GM18520 (cell line): ENCODE measurements at regions not wholly inside any gene's neighbourhood (a gene's known extent, or its start where the extent isn't known, plus 50 kb on each side); places are given as distances from the start of the nearest gene placed in this dataset.

Source experiments
- ATAC-seq: cut with Tn5 transposase; IDR thresholded peaks from one replicate; pipeline ENCODE4 v1.9.1; 2021; ENCODE audit not compliant: unreplicated experiment

DNA sequence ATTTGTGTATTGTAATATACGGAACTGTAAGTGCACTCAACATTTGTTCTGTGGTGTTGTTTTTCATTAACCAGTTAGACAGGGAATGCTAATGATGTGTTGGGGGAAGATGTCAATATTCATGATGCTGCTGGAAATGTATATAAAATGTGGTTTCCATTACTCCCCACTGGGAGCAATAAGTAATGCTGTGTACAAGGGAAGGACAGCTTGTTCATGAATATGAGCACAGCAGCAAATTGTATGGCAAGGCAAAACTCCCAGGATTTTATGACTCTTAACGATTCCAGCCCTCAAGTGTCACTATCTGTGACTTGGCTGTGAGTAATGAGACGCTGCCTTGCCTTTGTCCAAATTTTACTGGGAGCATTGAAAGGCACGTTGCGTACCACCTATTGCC, 312.4 kb upstream of the DDX18 start:
- no peak for ATAC-seq

DNA sequence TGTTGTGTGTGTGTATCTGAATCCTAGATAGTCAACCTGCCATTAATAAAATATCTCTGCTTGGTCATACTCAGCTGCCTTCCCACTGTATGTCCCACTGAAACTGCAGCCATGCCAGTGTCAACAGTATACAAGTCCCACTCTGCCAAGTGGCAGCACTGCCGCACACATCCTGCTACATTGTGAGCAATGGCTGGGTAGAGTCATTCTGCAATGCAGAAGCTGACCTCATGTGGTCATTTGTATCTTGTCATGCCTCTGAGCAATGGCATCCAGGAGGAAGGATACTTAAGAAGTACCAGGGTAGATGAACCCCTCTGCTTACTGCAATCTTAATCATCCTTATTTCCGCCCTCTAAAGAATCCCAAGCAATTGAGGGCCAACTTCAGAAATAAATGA, 302.2 kb upstream of the DDX18 start:
- ATAC-seq = no peak

DNA sequence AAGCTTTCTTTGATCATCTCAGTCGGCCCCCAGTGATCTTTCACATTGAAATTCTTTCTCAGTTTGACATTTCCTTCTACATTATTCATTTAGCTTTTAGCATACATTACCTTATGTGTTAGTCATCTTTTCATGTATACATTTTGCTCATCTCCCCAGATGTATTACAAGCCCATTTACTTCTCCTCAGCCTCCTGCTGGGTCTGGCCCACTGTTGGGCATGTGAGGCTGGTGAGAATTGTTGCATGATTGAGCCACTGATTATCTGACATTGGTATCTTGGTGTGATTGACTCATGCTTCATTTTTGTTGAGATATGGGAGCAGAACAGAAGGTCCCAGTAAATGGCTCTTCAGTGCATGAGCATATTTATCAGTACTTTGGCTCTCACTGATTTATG, 300.1 kb upstream of the DDX18 start:
- ATAC-seq = no peak

DNA sequence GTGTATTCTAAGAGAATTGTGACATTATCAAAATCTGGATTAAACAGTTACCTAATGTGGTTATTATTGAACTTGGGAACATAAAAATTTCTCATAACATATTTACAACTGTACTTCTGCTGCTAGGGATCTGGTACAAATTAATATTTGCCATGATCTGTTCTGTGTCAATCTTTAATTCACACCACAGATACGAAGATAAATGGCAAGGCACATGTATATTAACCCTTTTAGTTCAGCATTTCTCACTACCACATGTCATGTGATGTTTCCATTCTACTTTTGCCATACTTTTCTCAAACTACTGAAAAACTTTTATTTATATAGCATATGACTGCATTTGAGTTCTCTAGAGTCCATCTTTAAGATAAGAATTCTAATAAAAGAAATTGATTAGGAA, 295.3 kb upstream of the DDX18 start:
- no peak for ATAC-seq

DNA sequence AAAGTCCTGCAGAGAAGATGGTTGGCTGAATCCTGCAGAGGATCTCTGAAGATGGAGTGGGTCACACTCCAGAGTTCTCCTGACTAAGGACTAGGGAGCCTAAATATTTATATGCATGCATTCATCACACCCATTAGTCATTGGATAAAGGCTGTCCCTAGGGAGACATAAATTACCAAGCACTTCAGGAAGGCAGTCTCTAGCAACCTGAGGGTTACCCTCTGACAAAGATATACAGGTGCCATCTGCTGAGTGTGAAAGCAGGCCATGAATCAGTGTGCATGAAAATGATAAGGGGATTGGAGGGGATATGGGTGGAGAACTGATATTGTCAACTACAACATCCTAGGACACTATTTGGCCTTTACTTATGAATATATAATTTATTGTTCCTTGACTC, 294.8 kb upstream of the DDX18 start:
- ATAC-seq = no peak

DNA sequence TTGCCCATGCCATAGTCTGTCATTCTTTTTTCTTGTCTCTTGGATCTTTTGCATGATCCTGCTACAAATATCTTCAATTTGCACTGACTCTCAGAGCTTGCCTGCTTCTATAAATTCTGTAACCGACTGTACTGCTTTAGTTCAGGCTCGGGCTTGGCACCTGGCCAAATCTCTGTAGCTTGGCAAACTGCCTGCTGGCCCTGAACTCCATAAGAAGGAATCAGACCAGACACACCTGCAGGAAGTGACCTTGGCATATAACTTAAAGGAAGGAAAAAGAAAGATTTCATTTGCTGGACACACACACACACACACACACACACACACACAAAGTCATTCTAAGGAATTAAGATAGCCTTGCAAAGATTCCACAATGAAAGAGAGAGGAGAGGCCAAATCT, 291.2 kb upstream of the DDX18 start:
- ATAC-seq = no peak

DNA sequence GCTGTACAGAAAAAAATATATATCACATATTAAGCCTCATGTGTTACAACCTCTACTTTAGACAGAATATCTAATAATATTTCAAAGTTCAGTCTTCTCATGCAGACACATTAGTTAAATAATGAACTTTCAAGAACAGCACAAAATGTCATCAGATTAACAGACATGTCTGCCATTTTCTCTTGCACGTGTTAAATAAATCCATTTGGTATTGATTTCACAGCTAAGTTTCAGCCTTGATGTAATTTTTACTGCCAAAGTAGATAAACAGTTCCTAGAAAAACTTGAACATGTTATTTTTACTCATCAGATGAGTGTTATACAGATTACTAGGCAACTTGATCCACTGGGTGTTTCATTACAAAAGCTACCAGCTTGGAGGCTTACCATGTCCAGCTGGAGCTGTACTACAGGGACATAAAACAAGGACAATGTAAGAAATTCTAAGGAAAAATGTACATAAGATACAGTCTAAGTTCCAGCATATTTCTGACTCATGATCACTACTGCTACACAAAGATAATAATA, 290.7 kb upstream of the DDX18 start:
- no peak for ATAC-seq

DNA sequence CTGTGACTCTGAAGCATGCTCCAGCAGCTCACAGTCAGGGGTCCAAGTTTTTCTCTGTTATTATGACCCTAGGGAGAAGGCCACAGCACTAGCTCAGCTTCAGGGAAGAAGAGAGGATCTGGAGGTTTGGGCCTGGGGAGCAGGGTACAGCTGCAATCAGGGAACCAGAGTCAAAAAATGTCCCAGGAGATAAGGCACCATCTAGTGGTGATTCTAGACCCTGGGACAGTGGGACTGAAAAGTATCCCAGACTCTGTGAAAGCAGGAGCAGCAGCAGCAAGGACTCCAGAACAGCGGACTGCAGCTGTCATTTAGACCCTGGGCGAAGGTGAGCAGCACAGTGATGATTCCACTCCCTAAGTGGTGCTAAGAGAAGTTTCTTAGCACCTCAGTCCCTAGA, 278.4 kb upstream of the DDX18 start:
- no peak for ATAC-seq

DNA sequence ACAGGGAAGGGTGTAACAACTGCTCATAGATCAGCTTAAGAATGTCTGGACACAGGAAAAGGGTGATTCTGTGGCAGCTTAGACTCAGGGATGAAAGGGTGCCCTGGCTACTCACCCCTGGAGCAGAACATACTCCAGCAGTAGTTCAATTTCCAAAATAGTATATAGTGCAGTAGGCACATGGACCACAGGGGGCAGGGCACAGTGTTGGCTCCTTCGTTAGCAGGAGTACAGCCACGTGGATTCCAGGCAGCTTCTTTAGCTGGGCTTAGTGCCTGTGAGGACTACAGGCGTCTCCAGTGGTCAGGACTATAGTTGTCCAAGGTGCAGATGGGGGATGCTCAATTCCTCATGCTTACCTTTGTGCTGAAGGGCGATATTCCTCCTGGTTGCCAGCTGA, 277.5 kb upstream of the DDX18 start:
- ATAC-seq = no peak

DNA sequence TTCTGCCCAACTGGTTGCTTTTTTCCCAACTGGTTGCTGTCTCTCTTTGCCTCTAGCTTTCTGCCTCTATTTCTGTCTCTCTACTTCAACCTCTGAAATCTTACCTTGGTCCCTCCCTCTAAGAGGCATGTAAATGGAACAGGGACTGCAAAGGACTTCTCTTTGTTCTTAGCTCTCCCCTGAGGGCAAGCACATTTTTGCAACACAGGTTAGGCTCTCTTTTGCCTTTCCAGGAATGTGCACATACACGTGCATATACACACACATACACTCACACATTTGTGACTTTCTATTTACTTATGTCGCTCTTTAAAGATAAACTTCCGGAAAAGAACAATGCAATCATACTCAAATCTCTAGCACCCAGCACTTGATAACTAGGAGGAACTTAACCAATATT, 262.6 kb upstream of the DDX18 start:
- ATAC-seq = no peak

DNA sequence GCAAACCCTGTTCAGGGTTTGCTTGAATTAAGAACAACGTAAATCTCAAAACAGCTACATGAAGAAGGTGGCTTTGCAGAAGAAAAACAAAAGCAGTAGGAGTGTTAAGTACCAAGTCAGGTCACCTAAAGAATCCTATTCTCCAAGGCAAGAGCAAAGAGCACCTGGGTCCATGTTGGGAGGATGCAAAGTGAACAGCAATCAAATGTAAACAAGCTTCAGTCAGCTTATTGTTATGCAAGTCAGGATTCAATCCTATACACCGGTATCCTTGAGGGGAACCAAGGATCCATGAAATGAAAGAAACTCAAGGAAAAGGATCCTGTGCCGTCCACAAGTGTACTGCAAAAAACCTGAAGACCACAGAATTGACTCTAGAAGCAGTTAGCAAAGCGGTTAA, 261.0 kb upstream of the DDX18 start:
- ATAC-seq = no peak

DNA sequence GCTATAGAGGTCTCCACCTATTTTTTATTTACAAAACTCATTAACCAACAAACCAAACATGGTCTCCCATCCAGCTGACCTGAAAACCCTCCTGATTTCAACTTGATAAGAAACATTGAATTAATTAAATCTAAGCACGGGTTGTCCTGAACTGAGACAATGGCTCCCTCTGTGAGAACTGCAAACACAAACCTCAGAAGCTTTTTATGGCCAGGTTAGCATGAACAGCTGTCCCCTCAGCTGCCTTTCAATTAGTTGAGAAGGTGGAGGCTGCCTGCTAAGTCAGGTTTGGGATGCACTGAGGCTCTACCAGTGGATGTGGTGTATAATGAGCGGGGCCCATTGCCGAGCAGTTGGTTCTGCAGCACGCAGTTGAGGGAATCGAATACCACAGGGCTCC, 258.5 kb upstream of the DDX18 start:
- ATAC-seq = no peak

DNA sequence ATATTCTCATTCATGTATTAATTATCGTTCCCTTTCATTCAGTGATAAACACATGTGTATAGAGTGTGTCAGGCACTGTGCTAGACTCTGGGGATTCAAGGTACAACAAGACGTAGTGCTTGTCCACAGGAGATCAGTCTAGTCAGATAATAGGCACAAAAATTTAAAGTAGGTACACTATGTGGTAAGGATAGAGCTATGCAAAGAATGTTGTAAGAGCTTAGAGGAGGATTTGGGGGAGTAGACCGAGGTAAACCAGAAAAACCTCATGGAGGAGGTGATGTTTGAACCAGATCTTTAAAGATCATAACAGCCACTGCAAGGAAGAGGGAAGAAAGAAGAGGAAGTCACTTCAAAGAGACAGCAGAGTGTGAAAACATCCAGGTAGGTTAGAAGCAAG, 256.9 kb upstream of the DDX18 start:
- ATAC-seq = no peak

DNA sequence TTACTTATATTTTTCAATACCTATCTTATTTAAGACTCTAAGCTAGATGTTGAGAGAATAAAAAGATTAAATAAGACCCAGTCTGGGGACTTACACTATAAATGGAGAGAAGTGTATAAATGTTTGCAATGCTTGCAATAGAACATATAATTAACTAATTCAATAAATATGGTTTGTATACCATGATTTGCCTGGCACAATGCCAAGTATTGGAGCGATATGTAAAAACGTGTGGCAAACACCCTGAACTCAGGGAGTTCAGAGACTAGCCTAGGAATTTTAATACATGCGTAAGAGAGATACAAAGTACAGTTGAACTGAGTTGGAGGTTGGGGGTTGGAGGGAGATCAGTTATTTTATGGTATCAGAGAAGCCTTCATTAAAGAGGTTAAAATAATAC, 251.8 kb upstream of the DDX18 start:
- ATAC-seq = no peak

DNA sequence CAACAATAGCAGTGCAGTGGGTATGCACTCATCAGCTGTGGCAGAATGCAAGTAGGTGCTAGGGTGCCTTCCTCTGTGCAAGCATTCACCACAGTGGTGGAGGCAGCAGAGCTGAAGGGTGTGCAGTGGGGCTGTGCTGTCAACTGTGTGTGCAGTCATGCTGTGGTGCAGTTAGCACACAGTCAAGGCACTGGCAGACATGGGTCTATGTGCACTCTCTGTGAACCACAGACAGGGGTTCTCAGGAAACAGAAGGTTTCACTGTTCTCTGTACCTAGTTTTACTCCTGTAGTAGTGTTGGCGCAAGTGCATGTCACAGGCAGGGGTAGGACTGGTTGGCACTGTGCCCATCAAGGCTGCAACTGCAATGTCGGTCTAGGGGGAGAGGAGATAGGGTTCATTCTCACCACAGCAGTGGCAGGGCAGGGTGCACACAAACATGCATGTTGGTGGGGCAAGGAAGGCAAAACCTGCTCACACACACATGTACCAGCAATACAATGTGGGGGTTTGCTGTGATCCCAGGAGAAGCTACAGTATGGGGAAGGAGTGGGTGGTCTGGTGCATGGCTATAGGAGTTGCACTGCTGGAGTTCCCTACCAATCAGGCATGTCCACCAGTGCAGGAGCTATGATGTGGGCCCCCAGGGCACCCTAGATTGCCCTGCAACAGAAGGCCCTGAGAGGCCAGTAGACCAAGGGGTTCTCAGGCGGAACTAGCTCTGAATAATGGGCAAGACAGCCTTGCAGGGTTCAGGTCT, 242.7 kb upstream of the DDX18 start:
- ATAC-seq = no peak

DNA sequence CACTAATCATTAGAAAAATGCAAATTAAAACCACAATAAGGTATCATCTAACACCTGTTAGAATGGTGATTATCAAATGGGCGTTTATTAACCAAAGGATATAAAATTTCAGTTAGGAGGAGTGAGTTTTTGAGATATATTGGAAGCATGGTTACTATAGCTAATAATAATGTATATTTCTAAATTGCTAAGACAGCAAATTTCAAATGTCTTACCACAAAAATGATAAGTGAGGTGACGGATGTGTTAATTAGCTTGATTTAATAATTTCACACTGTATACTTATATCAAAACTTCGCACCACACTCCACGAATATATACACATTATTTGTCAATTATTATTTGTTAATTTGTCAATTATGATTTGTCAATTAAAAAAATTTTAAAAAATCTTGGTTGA, 227.2 kb upstream of the DDX18 start:
- ATAC-seq = no peak

DNA sequence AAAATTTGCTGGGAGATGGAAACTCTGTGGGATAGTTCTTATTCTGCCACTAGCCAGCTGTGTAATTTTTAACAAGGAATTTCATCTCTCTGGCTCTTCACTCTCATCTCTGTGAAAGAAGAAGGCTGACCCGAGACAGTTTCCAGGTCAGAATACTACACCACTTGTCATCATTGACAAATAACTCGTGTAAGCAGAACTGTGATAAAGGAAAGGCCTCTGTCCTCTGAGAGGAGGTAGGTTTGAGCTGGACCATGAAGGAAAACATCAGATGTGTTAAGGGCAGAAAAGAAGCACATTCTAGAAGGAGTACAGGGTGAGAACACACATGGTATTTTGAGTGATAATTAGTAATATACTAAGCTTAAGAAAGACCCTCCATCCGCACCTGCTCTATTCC, 211.4 kb upstream of the DDX18 start:
- no peak for ATAC-seq

DNA sequence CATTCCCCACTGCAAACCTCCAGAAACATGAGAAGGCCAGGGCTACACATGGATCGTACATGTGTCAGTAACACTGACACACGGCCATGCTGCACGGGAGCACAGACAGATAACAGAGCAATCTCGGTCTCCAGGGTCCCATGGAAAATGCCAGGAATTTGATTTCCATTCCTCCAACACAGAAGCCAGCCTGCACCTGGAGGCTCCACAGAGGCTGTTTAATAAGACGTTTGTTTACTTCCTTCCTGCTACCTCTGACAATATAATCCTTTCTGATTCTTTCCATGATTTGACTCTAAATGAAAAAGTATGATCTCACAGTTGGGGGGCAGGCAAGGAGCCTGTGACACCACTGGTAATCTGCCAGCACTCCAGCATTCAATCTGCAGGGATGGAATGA, 210.9 kb upstream of the DDX18 start:
- no peak for ATAC-seq

DNA sequence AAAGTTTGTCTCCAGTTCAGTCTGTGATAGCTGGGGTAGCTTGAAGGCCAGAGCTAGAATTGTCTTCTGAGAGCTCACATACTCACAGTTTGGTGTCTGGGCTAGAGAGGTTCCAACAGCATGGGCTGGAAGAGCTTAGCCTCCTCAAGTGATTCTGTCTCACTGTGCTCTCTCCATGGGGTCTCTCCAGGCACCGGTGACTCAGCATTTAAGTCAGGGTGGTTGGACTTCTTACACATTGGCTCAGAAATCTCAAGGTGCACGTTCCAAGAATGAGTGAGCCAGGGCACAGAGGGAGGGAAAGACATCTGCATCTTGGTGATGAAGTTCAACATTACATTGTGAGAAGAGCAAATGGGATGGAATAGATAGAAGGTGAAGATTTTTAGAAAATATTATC, 207.3 kb upstream of the DDX18 start:
- no peak for ATAC-seq

DNA sequence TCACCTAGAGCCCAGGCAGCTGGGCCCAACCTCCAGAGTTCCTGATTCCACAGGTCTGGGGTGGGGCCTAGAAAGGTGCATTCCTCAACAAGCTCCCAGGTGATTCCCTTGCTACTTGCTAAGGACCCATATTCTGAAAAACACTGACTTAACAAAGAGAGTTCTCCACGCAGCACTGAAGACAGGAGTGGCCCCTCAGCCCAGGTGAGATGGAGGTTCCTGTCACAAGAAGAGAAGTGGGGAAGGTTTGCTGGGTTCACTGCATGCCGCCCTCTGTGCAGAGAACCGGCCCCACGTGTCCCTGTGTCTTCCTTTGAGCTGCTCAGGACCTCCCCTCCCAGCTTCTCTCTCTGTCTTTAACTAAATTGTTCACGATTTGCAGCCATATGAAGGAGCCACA, 201.4 kb upstream of the DDX18 start:
- no peak for ATAC-seq

DNA sequence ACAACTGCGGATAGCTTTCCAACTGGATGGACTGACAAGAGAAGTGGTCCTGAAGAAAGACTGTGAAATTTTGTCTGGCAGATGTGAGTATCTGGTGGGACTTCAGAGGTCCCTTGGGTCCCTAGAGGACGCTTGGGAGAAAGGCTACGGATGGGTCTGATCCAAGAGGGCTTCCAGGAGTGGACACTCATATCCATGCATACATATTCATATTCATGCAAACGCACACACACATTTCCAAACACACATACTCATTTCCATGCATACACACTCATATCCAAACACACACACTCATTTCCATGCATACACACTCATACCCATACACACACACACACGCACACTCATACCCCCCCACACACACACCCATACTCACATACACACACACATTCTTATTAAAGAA, 200.2 kb upstream of the DDX18 start:
- ATAC-seq = no peak

DNA sequence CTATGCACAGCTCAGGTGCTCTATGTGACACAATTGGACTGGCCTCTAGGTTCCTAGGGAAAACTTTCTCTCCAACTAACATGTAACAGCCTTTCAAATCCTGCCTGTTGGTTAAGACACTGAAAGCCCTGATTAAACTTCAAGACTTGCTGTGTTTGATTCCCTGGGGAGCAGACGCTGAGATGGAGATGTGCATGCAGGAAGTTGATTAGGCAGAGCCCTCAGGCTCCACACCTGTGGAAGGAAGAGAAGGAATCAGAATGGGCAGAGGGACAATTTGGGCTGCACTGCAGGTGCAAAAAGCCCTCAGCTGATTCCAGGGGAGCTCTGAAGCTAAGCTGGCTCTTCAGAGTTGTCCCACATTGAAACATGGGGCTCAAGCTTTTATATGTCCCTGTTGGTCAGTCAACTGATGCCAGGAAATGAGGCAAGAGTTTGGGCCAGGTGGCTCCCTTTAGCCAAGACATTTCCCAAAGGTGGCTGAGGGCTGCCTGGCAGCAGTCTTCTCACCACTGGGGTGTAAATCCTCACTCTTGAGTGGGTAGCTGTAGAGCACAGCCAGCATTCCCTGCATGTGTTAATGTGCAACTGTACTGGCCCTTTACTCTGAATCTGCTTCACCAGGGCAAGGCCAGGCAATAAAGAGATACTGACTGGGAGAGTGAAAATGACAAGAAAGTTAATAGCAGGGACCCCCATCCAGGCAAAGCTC, 199.5 kb upstream of the DDX18 start:
- no peak for ATAC-seq

DNA sequence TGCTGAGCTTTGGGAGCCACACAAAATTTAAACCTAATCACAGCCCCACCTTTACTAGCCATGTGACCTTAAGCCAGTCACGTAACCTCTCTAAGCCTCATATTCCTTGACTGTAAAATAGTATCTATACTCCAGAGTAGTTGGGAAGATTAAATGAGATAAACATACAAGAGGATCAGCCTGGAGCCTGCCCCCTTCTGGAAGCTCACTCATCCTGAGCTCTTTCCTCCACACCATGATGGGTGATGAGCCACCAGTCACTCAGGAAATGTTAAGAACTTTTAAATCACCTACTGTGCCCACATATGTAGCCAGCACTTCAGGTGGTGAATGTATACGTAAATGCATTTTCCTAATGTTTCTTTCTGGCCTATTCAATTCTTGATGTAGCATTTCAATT, 195.9 kb upstream of the DDX18 start:
- no peak for ATAC-seq
